ES-I3 (cell line): ENCODE measurements at regions not wholly inside any gene's neighbourhood (a gene's known extent, or its start where the extent isn't known, plus 50 kb on each side); places are given as distances from the start of the nearest gene placed in this dataset.
"Not testable (repeated sequence)": the region's sequence is repeated elsewhere in the genome, so short reads cannot be mapped to it uniquely, and the experiment has no call there.

Experiments used
- H3K36me3 ChIP-seq: 2 replicates; pipeline ENCODE4 v1.6.1; 2013; ENCODE audit warnings: mild to moderate bottlenecking, low read length, control low read depth, moderate library complexity; ENCODE audit not compliant: insufficient read depth
- H3K4me1 ChIP-seq: 2 replicates; pipeline ENCODE4 v1.6.1; 2013; ENCODE audit warnings: mild to moderate bottlenecking, control low read depth, low read length; ENCODE audit not compliant: insufficient read depth
- H3K9ac ChIP-seq: 2 replicates; pipeline ENCODE4 v1.6.1; 2013; ENCODE audit warnings: low read depth, mild to moderate bottlenecking, low read length, moderate library complexity
- H3K9me3 ChIP-seq: 2 replicates; pipeline ENCODE4 v1.6.1; 2013; ENCODE audit warnings: mild to moderate bottlenecking, low read length, moderate library complexity; ENCODE audit not compliant: control insufficient read depth, insufficient read depth

DNA sequence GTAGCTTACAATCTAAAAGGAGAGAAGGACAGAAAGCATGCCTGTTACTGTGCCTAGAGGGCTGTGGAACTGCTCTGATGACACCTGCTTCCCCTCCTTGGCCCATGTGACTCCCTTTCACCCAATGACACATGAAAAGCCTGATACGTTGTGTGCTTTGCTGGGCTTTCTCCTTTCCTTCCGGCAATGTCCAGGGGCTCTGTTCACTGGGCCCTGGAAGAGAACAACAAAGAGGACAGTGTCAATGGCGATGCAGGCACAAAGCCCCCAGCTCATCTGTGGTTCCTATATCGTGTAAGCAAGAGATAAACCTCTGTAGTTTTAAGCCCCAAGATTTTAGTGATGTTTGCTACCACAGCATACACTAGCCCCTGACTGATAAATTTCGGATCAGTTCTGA, 306.1 kb downstream of the ABCC12 start:
- Histone ChIP-seq H3K36me3 (no peaks in the 10 kb centered on the region; the same call in 1 of the 2 replicates), H3K9me3 (no peaks in the 10 kb centered on the region), H3K4me1 (peaks cover 26% of the 10 kb centered on the region), H3K9ac (no peak overlapping the region)

DNA sequence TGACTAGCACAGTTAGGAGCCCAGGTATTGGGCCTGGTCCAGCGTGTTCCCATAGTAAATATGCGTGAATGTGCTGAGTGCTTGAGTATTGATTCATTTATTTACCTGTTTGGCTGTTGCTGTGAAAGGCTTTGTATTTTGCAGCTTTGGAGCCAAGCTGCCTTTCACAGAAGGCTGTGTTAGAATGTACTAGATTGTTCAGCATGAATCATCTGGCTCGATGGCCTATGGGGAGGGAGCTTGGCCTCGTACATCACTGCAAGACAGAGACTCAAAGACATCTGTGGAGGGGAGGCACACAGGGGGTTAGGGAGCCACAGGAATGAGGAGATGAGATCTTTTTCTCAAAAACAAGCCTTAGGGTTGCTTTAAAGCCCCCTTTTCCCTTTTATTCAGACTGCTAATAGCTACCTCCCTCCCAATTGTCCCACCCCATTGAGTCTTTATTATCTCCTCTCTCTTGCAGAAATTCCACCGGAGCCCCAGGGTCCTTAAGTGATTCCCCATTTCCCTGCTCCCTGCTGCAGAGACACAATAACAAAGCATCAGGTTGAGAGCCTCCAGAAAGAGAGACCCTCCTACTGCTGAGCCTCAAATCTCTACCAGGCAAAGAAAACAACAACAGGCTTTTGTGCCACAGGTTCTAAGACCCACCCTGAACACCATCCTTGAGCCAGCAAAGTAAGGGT, 307.2 kb downstream of the ABCC12 start:
- Histone ChIP-seq H3K9ac (no peak overlapping the region), H3K36me3 (no peaks in the 10 kb centered on the region; the same call in 1 of the 2 replicates), H3K4me1 (peaks cover 26% of the 10 kb centered on the region), H3K9me3 (no peaks in the 10 kb centered on the region)

DNA sequence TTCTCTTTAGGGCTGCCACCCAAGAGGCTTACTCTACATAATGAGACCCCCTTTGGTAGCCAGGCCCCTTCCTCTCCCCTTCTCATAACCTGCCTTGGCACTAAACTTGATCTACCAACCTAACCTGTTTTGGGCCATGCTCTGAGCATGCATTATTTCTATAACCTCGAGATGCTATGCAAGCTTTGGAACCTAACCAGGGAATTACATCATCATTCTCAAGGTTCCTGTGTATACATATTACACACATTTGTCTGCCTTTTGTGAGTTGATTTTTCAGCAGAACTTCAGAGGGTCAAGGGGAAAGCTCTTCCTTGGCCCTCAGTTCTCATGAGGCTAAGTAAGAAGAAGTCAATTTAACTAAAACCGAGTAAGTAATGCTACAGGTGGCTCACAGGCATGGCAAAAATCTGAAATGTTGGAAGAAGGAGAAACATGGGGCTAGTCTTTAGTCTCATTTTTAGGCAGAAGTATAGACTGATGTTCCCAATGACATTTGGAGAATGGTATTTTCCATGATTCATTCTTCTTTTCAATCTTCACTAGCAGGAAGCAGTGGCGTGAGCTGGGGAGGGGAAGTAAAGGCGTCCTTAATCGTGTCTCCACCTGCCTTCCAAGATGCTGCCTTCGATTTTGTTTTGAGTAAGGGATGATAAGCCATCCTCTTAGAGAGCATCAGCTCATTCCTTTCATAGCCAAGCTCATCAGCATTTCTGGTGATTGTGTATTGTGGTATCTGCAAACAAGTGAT, 308.4 kb downstream of the ABCC12 start:
- Histone ChIP-seq H3K4me1 (peaks cover 26% of the 10 kb centered on the region), H3K36me3 (no peaks in the 10 kb centered on the region; the same call in 1 of the 2 replicates), H3K9ac (no peak overlapping the region), H3K9me3 (no peaks in the 10 kb centered on the region)

DNA sequence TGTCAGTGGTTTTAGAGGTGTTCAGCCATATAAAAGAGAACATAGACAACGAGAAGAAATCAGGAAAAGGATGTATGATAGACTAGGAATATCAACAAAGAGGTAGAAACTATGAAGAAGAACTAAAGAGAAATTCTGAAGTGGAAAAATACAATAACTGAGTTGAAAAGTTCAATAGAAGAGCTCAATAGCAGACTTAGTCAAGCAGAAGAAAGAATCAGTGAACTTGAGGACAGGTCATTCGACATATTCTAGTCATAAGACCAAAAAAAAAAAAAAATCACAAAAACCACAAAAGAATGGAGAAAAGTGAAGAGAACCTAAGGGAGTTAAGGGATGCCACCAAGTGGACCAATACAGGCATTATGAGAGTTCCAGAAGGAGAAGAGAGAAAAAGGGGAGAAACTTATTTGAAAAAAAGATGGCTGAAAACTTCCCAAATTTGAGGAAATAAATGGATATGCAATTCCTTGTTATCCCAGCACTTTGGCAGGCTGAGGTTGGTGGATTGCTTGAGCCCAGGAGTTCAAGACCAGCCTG, 321.2 kb downstream of the ABCC12 start:
- H3K4me1 ChIP-seq = no peaks in the 10 kb centered on the region
- H3K9ac ChIP-seq = no peak overlapping the region
- no peaks in the 10 kb centered on the region; the same call in 1 of the 2 replicates for H3K9me3 ChIP-seq
- H3K36me3 ChIP-seq = no peaks in the 10 kb centered on the region

DNA sequence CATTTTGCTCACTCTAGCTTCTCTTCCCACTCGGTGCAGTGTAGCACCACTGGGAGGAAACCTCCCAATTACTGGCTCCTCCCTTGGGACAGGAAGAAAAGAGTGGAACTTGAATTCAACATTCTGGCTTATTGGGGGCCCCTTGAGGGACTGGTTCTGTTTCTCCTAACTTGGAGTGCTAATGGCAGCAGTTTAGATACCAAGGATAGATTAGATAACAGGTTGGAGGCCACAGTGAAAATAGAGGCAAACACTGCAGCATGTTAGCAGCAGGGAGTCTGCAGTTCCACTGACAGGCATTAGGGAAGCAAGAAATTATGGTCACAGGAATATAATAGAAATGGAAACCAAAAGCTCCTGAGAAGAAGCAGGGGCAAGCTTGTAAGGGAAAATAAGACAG, 322.0 kb downstream of the ABCC12 start:
- Histone ChIP-seq H3K9me3 (no peaks in the 10 kb centered on the region; the same call in 1 of the 2 replicates), H3K4me1 (no peaks in the 10 kb centered on the region), H3K36me3 (no peaks in the 10 kb centered on the region), H3K9ac (no peak overlapping the region)

DNA sequence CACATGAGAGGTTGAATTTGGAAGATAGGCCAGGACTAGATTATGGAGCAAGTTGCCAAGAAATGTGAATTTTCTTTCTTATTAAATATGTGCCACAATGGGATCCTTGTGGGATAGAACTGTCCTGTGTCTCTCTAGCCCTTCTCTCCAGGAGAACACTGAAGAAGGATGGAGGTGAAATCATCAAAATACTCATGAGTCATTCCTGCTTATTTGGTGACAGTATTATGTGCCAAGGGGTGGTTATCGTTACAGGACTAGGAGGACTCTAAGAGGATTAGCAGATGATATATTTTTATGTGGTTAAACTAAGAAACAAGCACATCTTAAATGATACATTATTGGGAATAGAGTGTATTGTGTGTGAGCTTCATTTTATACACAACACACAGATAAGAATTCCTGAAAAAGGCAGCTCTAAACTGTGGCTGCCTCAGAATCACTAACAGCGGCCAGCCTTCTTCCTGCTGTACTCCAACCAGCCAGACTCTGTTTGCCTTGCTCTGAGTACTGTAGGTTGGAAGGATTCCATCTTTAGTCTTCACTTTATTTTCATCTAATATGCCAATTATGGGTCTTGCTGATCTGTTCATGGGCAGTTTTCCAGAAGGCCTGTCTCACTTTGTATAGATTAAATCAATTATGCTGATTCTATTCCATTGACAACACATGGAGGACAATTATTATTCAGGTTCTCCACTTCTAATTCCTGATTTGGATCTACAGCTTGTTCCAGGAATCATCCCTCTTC, 325.8 kb downstream of the ABCC12 start:
- Histone ChIP-seq H3K4me1 (no peaks in the 10 kb centered on the region), H3K9ac (no peak overlapping the region), H3K9me3 (peaks cover 20% of the 10 kb centered on the region), H3K36me3 (no peaks in the 10 kb centered on the region)

DNA sequence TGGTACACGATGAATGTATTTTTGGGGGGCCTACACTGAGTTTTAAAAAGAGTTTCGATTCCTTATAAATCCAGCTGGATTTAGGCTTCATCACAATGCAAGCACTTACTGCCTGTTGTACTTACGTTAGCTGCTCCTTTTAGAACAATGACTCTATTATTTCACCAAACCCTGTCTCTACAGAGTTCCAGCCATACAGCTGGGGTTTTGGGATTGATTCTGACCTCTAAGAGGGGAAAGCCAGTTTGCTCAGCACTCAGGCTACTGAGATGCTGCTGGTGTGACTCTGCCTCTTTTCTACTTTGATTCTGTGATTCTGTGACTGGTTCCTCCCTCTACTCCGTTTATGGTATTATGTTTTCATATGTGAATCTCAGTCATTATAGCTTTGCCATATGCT, 329.7 kb downstream of the ABCC12 start:
- peaks cover 20% of the 10 kb centered on the region for H3K9me3 ChIP-seq
- no peaks in the 10 kb centered on the region for H3K4me1 ChIP-seq
- H3K36me3 ChIP-seq = no peaks in the 10 kb centered on the region
- H3K9ac ChIP-seq = no peak overlapping the region

DNA sequence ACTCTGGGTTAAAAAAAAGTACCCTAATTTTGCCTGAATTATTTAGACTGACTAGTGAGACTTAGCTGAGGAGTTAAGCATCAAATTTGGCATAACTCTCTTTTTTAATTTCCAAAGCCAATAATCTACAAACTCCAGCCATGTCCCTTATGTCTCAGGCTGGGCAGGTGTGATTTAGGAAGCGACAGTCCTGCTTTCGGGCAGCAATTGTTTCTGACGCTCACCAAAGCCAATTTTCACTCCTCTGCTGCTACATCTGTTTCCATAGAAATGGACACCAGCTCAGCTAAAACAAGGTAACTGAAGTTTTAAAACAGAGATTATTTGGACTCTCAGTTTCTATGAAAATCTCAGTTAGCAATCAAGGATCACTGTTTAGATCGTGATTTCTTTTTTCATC, 338.7 kb downstream of the ABCC12 start:
- Histone ChIP-seq H3K9ac (no peak overlapping the region), H3K4me1 (no peaks in the 10 kb centered on the region), H3K9me3 (peaks cover 5% of the 10 kb centered on the region), H3K36me3 (no peaks in the 10 kb centered on the region)

DNA sequence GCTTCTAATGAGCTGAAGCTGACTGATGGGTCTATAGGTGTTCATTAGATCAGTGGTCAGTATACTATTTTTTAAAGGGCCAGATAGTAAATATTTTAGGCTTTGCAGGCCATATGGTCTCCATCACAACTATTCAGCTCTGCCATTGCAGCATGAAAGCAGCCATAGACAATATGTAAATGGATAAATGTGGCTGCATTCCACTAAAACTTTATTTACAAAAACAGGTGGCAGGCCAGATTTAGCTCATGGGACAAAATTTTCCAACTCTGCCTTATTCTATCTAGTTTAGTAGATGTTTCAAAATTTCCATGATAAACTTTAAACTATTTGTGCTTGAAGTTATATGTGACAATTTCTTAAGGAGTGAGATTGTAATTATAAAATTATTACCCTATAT, 339.3 kb downstream of the ABCC12 start:
- Histone ChIP-seq H3K4me1 (no peaks in the 10 kb centered on the region), H3K9me3 (peaks cover 5% of the 10 kb centered on the region), H3K36me3 (no peaks in the 10 kb centered on the region), H3K9ac (no peak overlapping the region)

DNA sequence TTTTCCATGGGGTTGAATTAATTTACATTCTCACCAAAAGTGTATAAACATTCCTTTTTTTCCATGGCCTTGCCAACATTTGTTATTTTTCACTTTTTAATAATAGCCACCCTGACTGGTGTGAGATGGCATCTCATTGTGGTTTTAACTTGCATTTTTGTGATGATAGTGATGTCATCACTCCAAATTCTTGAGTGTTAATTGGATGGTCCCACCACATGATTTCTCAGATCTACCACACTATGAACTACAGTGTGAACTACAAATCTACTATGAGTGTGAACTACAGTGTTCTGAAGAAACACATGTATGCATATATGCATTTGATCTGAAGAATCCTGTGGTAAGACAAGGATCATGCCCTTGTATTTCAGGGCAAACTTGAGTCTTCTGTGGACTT, 340.1 kb downstream of the ABCC12 start:
- no peaks in the 10 kb centered on the region for H3K4me1 ChIP-seq
- no peak overlapping the region for H3K9ac ChIP-seq
- peaks cover 5% of the 10 kb centered on the region for H3K9me3 ChIP-seq
- no peaks in the 10 kb centered on the region for H3K36me3 ChIP-seq

DNA sequence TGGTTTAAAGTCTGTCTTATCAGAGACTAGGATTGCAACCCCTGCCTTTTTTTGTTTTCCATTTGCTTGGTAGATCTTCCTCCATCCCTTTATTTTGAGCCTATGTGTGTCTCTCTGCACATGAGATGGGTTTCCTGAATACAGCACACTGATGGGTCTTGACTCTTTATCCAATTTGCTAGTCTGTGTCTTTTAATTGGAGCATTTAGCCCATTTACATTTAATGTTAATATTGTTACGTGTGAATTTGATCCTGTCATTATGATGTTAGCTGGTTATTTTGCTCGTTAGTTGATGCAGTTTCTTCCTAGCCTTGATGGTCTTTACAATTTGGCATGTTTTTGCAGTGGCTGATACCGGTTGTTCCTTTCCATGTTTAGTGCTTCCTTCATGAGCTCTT, 344.0 kb downstream of the ABCC12 start:
- H3K4me1 ChIP-seq, H3K36me3 ChIP-seq, H3K9me3 ChIP-seq, H3K9ac ChIP-seq: not testable (repeated sequence)

DNA sequence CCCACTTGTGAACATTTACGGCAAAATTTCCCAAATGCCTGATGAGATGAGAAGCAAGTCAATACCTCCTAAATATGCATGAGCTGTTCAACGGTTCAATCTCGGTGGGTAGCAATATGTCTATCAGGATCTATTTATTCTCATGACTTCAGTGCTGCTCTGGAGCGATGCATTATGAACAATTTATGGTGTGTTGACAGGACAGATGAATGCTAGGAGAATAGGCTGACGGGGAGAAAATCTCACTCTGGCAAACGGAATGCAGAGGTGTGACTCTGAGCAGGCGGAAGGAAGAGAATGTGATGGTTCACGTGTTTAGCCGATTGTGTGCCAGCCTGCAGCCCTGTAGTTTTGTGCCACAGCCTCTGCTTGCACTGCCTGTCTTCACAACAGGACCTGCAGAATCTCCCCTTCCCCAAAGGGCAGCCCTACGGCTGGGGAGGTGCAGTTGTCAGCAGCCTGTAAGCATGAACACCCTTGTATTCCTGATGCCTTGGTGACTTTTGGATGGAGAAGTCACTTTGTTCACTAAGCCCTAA, 345.2 kb downstream of the PHKB start:
- H3K9me3 ChIP-seq = no peaks in the 10 kb centered on the region
- no peaks in the 10 kb centered on the region for H3K4me1 ChIP-seq
- H3K36me3 ChIP-seq = no peaks in the 10 kb centered on the region
- no peak overlapping the region for H3K9ac ChIP-seq

DNA sequence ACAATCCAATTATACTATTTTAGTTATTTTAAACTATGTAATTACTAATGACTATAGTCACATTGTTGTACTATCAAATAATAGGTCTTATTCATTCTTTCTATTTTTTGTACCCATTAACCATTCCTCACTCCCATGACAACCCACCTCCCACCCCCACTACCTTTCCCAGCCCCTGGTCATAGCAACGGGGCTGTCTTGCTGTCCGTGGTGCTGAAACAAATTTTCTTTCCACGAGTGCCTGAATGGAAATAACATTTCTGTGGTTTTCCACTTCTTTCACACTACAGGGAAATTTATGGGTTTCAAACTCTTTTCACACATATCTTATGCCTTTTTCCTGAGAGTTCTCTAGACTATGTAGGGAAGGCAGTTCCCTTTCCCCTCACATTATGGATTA, 326.6 kb downstream of the PHKB start:
- no peaks in the 10 kb centered on the region for H3K9me3 ChIP-seq
- H3K36me3 ChIP-seq = no peaks in the 10 kb centered on the region
- H3K9ac ChIP-seq = no peak overlapping the region
- H3K4me1 ChIP-seq = no peaks in the 10 kb centered on the region

DNA sequence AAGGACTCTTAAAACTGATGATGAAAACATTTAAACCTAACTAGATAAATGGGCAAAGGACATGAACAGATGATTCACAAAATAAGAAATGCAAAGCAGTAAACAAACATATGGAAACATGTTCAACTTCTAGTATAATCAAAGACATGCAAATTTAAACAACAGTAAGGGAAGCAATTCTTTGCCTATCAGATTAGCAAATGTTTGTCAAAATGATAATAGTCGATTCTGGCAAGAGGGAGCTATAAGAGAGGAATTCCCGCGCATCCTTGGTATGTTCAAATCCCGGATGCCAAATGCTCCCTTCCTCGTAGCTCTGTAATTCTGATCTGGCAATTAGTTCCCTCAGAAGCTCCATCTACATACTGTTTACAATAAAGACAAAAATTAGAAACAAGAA, 320.5 kb downstream of the PHKB start:
- Histone ChIP-seq H3K36me3 (no peaks in the 10 kb centered on the region), H3K4me1 (no peaks in the 10 kb centered on the region), H3K9ac (no peak overlapping the region), H3K9me3 (no peaks in the 10 kb centered on the region)
